ENCODE measurements at regions not wholly inside any gene's neighbourhood (a gene's known extent, or its start where the extent isn't known, plus 50 kb on each side); places are given as distances from the start of the nearest gene placed in this dataset.
"Not testable (repeated sequence)": the region's sequence is repeated elsewhere in the genome, so short reads cannot be mapped to it uniquely, and the experiment has no call there.

DNA sequence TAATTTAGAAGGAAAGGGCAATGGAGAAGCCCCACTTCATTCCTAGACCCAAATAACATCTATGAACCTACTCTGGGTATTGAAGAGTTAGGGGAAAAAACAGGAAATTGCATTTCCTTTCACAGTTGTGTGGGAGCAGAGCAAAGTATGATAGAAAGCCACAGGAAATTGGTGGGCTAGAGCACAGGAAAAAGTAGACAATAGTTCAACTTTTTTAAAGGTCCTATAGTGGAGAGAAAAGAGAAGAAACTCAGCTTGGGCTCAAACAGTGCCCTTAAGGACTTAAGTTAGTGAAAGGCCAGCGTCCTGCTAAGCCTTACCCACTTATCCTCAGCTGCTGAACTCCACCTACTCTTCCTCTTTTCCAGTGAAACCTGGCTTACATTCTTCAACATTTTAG lies 258.1 kb downstream of the DPY19L2 start:
- DNase-seq: no peak

DNA sequence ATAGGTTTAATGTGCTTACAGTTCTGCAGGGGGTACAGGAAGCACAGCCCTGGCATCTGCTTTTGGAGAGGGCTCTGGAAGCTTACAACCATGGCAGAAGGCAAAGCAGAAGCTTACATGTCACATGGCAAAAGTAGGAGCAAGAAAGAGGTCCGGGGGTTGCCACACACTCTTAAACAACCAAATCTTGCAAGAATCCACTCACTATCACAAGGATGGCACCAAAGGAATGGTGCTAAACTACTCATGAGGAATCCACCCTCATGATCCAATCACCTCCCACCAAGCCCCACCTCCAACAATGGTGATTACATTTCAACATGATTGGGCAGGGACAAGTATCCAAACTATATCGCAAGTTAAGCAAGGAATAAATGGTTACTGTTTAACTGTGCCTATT lies 255.8 kb upstream of the AVPR1A start:
- DNase-seq: no peak

DNA sequence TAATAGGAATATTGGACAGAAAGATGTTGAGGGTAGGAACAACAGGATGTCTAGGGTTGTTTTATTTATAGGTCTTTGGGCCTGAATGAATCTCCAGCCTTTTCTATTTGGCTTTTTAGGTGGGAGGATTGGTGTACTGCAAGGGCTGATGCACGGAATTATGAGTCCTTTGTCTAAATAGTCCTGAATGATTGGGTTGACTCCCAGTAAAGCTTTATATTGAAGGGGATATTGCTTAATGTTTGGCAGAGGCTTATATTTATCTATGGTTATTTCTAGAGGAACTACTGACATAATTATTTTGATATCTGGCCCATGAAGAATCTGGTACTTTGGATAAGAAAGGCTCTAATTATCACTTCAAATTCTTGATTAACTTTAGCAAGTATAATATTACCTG lies 253.6 kb upstream of the AVPR1A start:
- DNase-seq: no peak

DNA sequence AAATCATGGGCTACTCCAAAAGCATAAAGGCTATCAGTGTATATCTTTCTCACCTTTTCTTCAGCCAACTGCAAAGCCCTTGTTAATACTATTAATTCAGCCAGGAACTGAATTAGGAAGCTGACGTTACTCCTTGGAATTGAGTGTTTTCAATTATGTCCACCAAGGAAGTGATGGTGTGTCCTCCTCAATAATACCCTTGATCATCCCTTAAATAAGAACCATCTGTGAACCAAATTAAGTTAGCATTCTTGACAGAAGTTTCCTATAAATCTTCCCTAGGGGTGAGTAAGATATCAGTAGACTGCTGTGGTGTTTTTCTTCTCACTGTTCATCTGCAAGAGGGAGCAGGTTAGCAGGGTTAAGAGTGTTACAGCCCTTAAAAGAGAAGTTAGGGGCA lies 252.3 kb upstream of the AVPR1A start:
- no peak for DNase-seq

DNA sequence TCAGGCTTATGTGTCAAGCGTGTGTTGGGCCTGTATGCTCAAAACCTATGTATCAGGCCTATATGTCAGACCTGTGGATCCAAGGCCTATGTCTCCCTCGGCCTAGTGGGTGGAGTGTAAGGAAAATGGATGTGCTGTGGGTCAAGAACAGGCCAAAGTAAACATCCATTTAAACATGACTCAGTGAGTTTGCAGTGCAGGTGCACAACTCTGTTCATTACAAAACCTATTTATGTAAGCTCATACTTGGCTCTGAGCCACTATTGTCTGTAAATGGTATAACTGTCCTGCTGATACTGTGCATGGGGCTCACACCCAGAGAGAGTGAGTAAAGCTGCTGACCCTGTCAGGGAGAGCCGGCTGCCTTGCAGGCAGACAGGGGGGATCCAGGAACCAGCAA lies 249.7 kb upstream of the AVPR1A start:
- DNase-seq: no peak

DNA sequence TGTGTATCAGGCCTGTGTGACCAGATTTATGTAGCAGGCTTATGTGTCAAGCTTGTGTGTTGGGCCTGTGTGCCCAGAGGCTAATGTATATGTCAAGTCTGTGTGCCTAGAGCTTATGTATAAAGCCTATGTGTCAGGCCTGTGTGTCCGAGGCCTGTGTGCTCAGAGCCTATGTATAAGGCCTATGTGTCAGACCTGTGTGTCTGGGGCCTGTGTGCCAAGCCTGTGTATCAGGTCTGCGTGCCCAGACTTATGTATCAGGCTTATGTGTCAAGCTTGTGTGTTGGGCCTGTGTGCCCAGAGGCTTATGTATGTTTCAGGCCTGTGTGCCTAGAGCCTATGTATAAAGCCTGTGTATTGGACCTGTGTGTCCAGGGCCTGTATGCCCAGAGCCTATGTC lies 249.3 kb upstream of the AVPR1A start:
- DNase-seq: no peak

DNA sequence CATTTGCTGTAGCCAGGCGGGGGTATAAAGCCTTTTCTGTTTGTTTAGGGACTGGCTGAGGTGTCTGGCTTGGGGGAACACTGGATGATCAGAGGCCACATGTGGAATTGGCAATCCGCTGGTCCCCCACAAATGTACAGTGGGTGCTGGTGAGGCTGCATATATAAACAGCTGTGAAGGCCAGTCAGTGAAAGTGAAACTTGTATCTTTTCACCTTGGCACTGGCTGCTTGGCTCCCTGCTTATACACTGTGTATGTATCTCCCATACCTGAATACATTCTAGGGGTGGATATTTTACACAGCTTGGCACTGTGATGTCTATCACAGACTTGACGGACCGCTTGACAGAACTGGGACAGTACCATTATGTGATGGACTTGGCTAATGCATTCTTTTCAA lies 246.8 kb upstream of the AVPR1A start:
- DNase-seq: no peak

DNA sequence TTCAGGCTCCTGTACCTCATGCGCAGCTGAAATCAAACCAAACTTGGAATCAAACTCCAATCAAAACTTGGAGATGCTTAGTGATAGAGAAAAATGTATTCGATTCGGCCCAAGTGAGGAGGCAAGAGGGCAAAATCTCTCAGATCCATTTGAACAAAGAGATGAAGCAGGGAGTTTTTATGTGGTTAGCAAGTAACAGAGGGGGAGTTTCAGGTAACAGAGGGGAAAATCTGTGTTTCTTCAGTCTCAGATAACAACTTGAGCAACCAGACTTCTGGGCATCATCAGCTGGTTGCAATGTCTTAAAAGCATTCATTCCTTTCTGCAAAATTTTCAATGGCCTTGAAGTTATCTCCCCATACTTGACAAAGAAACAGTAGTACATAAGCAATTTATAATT lies 245.1 kb upstream of the AVPR1A start:
- DNase-seq: no peak

DNA sequence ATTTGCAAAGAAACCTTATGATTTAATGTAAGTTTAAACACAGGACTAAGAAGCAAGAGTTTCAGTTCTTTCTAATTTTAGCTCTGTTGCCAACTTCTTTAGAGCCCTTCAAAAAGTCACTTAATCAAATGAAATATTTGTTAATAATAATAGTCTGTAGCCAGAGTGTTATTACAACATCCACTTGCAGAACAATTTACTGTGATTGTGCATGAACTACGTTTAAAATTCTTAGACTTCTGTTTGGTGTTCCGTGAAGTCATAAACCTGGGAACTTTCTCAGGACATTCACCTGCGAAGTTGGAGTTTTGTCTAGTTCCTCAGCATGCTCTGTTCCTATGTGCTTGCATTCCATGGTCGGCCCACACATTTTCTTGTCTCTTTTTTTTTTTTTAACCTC lies 244.0 kb upstream of the AVPR1A start:
- DNase-seq: no peak

DNA sequence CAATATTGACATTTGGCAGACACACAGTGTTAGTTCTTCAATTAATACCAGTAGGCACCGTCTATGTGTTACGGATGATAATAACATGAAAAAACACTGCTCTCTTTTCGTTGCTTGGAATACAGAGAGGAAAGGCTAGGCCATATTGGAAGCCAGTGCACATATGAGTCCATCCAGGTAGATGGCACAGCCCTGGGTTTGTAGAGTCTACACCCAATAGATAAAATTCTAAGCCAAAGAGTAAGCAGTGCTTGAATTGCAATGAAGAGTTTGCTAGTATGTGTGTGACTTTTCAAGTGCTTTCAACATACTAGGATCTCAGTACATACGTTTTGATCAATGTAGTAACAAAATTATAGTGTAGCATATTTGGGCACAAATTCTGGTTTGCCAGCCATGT lies 243.3 kb upstream of the AVPR1A start:
- no peak for DNase-seq

DNA sequence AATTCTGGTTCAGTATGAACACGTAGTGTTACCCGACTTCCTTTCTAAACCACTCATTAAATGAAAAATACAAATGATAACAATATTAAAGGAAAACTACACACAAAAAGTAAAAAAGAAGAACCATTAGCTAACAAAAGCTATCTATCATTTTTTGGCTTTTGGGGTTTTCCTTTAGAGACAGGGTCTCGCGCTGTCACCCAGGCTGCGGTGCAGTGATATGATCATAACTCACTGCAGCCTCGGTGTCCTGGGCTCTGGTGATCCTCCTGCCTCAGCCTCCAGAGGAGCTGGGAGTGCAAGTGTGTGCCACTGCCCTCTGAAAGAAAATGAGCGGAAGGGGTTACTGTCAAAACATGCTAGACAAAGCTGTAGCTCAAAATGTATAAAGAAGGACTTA lies 238.2 kb upstream of the AVPR1A start:
- DNase-seq: no peak

DNA sequence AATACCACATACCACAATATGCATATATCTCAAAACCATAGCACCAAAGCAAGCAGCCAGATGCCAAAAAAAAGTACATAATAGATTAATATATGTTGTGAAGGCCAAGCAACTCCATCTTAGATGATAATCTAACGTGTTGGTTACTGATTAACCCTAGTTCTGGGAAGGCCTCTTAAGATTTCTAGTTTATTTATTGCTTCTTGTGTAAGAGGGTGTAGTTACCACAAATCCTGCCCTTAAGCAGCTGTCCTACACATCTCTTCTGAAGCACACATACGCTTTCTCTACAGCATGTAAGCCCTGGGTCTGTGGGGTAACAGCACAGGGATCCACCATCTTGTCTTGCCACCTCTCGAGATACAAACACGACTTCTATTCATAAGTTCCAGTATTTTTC lies 236.8 kb upstream of the AVPR1A start:
- DNase-seq: no peak

DNA sequence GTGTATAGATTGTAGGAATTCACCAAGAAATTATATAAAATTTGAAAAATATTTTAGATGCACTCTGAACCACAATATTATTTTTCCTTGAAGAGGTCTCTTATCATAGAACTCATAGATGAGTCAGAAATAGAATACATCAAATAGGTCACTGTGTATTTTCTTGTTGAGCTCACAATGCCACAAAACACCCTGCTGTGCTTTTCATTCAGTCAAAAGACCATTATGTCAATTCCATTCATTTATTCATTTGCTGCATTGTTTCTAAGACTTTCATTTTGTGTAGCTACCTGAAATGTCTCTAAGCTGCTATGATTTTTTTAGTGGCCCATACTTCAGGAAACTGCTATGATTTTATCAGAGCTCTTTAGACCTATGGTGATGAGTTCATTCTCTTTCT lies 231.9 kb upstream of the AVPR1A start:
- DNase-seq: no peak

DNA sequence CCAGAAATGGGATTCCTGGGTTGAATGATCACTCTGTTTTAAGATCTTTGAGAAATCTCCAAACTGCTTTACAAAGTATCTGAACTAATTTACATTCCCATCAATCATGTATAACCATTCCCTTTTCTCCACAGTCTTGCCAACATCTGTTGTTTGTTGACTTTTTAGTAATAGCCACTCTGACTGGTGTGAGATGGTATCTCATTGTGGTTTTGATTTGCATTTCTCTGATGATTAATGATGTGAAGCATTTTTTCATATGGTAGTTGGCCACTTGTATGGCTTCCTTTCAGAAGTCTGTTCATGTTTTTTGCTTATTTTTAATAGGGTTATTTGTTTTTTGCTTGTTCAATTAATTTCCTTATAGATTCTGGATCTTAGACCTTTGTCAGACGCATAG lies 211.8 kb upstream of the AVPR1A start:
- DNase-seq: no peak

DNA sequence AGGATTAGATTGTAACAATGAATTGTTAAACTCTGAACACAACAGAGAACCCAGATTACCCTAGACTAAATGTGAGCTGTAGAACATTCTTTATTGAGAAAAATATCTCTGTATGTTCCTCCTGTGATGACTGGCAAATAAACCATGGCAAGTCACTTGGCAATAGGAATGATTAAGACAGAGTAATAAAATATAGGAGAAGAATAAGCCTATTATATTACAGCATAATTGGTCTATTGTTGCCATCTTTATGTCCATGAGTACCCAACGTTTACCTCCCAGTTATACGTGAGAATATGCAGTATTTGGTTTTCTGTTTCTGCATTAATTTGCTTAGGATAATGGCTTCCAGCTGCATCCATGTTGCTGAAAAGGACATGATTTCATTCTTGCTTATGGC lies 211.2 kb upstream of the AVPR1A start:
- DNase-seq: no peak

DNA sequence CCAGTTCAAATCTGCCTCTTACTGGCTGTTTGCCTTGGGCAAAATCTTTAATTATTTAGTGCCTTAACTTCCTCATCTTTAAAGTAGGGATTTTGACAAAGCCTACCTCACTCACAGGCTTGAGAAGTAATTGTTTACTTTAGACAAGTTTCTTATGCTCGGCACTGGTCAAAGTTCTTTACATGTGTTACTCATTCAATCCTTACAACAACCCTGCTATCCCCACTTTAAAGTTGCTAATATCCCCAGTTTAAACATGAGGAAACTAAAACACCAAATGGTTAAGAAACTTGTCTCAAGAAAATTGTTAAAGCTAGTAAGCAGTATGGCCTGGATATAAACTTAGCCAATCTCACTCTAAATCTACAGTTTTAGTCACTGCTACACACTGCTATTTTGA lies 204.0 kb upstream of the AVPR1A start:
- DNase-seq: no peak

DNA sequence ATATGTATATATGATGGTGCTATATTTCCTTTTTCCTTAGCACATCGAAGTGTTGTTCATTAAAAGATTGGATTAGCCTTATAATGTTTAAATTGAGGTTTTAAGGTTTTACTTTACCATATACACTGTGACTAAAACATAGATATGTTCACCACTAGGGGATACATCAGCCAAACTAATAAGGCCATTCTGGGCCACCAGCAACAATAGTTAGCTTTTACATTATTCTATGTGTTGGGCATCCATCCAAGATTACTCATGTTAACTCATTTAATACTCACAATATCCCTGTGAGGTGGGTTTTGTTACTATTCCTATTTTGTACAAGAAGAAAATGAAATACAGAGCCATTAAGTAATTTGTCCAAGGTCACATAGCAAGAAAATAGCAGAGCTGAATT lies 202.6 kb upstream of the AVPR1A start:
- DNase-seq: no peak

DNA sequence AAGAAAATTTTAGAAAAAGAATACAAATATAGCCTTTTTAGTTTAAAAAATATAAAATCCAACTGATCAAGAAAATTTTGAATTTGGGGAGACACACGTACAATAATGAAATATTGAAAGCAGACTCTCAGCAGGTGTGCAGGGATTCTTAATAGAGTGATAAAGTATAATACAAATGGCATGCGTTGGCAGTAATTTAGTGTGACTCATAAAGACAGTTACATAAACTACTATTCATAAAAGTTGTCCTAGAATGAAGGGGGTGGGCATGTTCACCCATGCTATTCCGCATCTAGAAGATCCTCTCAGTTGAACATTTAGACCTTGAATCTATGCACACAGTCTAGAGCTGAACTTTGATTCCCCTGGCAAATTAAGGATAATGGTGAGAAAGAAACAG lies 200.4 kb upstream of the AVPR1A start:
- no peak for DNase-seq

DNA sequence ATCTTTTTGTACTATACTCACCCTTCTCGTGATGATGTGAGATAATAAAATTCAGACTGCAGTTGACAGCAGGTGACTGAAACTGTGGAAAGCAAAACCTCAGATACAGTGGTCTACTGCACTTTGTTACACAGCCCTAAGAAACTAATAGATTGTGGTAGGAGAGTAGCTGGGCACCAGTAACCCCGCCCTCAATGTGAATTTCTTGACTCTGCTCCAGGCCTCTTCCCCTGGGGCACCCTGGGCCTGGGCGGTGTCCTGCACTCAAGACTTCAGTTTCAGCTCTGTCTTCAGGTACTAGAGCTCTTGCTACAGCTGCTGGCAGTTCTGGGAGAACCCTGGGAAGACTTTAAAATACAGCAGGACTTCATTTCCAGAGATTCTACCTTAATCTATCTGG lies 197.6 kb upstream of the AVPR1A start:
- DNase-seq: no peak

DNA sequence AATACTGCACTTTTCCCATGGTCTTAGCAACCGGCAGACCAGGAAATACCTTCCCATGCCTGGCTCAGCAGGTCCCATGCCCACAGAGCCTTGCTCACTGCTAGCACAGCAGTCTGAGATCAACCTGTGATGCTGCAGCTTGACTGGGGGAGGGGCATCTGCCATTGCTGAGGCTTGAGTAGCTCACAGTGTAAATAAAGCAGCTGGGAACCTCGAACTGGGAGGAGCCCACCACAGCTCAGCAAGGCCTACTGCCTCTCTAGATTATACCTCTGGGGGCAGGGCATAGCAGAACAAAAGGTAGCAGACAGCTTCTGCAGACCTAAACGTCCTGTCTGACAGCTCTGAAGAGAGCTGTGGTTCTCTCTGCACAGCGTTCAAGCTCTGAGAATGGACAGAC lies 186.2 kb upstream of the AVPR1A start:
- not testable (repeated sequence) for DNase-seq

DNA sequence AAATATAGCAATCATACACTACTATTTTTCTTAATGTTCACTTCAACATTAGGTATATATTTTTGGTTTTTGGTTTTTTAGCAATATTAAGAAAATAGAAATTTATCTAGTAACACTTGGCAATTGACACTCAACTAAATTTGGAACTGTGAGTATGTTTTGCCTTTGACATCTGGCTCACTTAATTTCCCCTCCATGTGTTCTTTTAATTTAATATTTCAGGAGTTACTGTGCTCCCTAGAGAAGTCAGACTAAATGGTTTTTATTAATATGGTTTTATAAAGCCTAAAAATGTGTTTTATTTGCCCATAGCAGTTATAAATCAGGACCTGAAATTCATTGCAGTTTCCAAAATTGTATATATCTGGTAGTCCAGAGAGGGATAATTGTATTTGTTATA lies 175.3 kb upstream of the AVPR1A start:
- no peak for DNase-seq

DNA sequence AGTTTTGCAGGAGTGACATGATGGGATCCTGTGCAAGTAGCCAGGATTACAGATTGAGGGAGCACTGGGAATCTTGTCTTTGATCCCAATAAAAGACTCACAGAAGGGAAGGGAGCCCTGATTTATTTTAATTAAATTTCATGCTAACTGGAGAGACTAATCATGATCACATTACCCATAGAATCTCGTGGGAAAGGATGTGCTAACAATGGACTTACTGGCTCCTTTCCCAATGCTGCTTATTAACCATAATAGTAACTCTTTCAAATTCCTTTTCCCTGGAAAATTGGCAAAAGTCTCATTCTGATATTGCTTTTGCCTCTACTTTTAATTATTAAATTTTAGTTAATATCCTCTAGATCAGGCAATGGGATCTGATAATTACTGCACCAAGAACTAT lies 174.8 kb upstream of the AVPR1A start:
- no peak for DNase-seq

DNA sequence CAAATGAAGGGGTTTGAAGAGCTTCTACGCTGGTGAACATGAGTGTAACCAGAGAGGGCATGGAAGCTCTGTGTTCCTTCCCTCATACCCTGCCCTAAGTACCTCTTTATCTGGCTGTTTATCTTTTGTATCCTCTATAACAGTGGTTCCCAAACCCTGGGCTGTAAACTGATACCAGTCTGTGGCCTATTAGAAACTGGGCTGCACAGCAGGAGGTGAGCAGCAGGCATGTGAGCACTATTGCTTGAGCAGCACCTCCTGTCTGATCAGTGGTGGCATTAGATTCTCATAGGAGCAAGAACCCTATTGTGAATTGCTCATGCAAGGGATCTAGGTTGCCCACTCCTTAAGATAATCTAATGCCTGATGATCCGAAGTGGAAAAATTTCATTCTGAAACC lies 172.9 kb upstream of the AVPR1A start:
- DNase-seq: no peak

DNA sequence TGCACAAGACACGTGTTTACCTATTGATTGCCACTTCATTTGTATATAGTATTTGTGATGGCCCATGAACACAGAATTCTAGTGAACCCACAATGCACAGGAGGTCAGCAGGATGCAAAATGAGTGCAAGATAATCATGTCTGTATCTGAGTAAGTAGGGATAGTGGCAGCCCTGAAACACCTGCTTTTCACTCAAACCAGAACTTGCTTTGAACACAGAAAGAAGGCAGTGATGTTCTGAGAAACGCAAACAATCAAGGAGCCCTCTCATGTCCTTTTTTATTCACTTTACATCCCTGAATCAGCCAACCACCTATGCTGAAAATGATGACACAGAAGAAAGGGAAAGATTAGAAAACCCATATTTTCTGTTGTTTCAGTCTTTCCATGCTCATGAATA lies 170.4 kb upstream of the AVPR1A start:
- no peak for DNase-seq

Data from amygdala (tissue), 56 donors.